ENCODE measurements at regions not wholly inside any gene's neighbourhood (a gene's known extent, or its start where the extent isn't known, plus 50 kb on each side); places are given as distances from the start of the nearest gene placed in this dataset.
"Not testable (repeated sequence)": the region's sequence is repeated elsewhere in the genome, so short reads cannot be mapped to it uniquely, and the experiment has no call there.

- TF ChIP-seq POLR2A (IDR thresholded peaks at IDR 0.05; ENCODE audit: low read depth, low read length); EZH2 (IDR thresholded peaks at IDR 0.05; ENCODE audit: borderline replicate concordance, low read depth, low read length, severe bottlenecking); MYC (IDR thresholded peaks at IDR 0.05; ENCODE audit: low read depth, low read length); JUN (IDR thresholded peaks at IDR 0.05; ENCODE audit: borderline replicate concordance, insufficient read depth, insufficient read length, low read depth); FOS (IDR thresholded peaks at IDR 0.05; ENCODE audit: borderline replicate concordance, insufficient read depth, low read length); POLR2AphosphoS5 (IDR thresholded peaks at IDR 0.05; ENCODE audit: insufficient read depth, low read depth, low read length): not testable (repeated sequence)
- TF ChIP-seq, protein P1, sequence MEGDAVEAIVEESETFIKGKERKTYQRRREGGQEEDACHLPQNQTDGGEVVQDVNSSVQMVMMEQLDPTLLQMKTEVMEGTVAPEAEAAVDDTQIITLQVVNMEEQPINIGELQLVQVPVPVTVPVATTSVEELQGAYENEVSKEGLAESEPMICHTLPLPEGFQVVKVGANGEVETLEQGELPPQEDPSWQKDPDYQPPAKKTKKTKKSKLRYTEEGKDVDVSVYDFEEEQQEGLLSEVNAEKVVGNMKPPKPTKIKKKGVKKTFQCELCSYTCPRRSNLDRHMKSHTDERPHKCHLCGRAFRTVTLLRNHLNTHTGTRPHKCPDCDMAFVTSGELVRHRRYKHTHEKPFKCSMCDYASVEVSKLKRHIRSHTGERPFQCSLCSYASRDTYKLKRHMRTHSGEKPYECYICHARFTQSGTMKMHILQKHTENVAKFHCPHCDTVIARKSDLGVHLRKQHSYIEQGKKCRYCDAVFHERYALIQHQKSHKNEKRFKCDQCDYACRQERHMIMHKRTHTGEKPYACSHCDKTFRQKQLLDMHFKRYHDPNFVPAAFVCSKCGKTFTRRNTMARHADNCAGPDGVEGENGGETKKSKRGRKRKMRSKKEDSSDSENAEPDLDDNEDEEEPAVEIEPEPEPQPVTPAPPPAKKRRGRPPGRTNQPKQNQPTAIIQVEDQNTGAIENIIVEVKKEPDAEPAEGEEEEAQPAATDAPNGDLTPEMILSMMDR (IDR thresholded peaks at IDR 0.05; ENCODE audit: extremely low read depth in 1 of 2, insufficient read depth in 1 of 2, low read depth in 1 of 2, low read length in 2 of 2), result not testable (repeated sequence)
- TF ChIP-seq, protein P2, sequence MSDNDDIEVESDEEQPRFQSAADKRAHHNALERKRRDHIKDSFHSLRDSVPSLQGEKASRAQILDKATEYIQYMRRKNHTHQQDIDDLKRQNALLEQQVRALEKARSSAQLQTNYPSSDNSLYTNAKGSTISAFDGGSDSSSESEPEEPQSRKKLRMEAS (IDR thresholded peaks at IDR 0.05; ENCODE audit: insufficient read depth, insufficient read length), result not testable (repeated sequence)
These were observed 144.0 kb downstream of the CCNG2 start for GRCh38 chr4:77300996-77301395.

Data from endothelial cell of umbilical vein (primary cell).